T-cell (primary cell): ENCODE measurements at regions not wholly inside any gene's neighbourhood (a gene's known extent, or its start where the extent isn't known, plus 50 kb on each side); places are given as distances from the start of the nearest gene placed in this dataset.

Source experiments
- ATAC-seq, 4 experiments: fragments of 200-7000 bp in 3 of 4; fragments of 150-1000 bp in 1 of 4; cut with Tn5 transposase; replicated peaks in 1 of 4; 1 replicate in 3 of 4; 2 replicates in 1 of 4; pipeline ENCODE4 v1.10.0; 2021; ENCODE audit warnings: moderate library complexity in 3 of 4, mild to moderate bottlenecking in 2 of 4, moderate number of reproducible peaks in 1 of 4
- CTCF ChIA-PET, 2 donors: fragments of 300-600 bp; sonication (Branson Sonifier 250); formaldehyde crosslinking; loops; one replicate each; lab custom pipeline; 2022; ENCODE audit warnings: antibody characterized with exemption in 2 of 2; lab: Charles Lee
- POLR2A ChIA-PET, 2 donors: fragments of 300-600 bp; sonication (Branson Sonifier 250); formaldehyde crosslinking; loops; one replicate each; lab custom pipeline; 2022; ENCODE audit warnings: antibody characterized with exemption in 2 of 2; lab: Charles Lee
- DNase-seq, 35 experiments: peaks; one replicate each; pipeline versions ENCODE4 v3.0.0 to v3.0.0-alpha.2; 2013 to 2023
- H3K27ac ChIP-seq: one replicate; pipeline ENCODE4 v1.5.1; 2013; ENCODE audit warnings: low read length
- H3K27me3 ChIP-seq, 2 experiments: replicated peaks in 1 of 2; 1 replicate in 1 of 2; 2 replicates in 1 of 2; pipeline versions ENCODE4 v1.6.1 to v1.7.0; 2013; ENCODE audit warnings: low read length in 1 of 2, mixed read lengths in 1 of 2; ENCODE audit not compliant: control insufficient read depth in 2 of 2, insufficient read depth in 2 of 2; ENCODE audit errors: extremely low read depth in 1 of 2
- H3K36me3 ChIP-seq, 2 donors: 1 replicate in 1 of 2; 2 replicates in 1 of 2; pipeline versions ENCODE4 v1.6.1 to v1.7.0; 2013; ENCODE audit warnings: low read length in 1 of 2; ENCODE audit not compliant: control insufficient read depth in 2 of 2, insufficient read depth in 1 of 2; ENCODE audit errors: extremely low read depth in 1 of 2
- H3K4me1 ChIP-seq, 2 experiments: 1 replicate in 1 of 2; 2 replicates in 1 of 2; pipeline versions ENCODE4 v1.6.1 to v1.7.0; 2013; ENCODE audit warnings: low read length in 2 of 2, mixed read lengths in 1 of 2; ENCODE audit not compliant: insufficient read depth in 2 of 2, control insufficient read depth in 1 of 2; ENCODE audit errors: extremely low read depth in 1 of 2
- H3K4me3 ChIP-seq, 2 donors: 1 replicate in 1 of 2; 2 replicates in 1 of 2; pipeline versions ENCODE4 v1.5.1 to v1.7.0; 2013; ENCODE audit warnings: mild to moderate bottlenecking in 2 of 2, low read length in 1 of 2, moderate library complexity in 1 of 2; ENCODE audit not compliant: control insufficient read depth in 1 of 2; ENCODE audit errors: extremely low read depth in 1 of 2
- H3K9me3 ChIP-seq: 2 replicates; pipeline ENCODE4 v1.7.0; 2013
- H3K27ac Mint-ChIP-seq, 2 donors: one replicate each; pipeline ENCODE4 v1.8.0; 2020 to 2021; ENCODE audit warnings: mild to moderate bottlenecking in 2 of 2, mixed read lengths in 2 of 2
- H3K27me3 Mint-ChIP-seq, 2 donors: one replicate each; pipeline ENCODE4 v1.8.0; 2021 to 2022; ENCODE audit warnings: mixed read lengths in 2 of 2
- H3K36me3 Mint-ChIP-seq: one replicate; pipeline ENCODE4 v1.8.0; 2021; ENCODE audit warnings: mixed read lengths
- H3K4me1 Mint-ChIP-seq, 3 donors: one replicate each; pipeline ENCODE4 v1.8.0; 2020 to 2022; ENCODE audit warnings: mixed read lengths in 3 of 3, mild to moderate bottlenecking in 1 of 3
- H3K4me3 Mint-ChIP-seq, 3 donors: one replicate each; pipeline ENCODE4 v1.8.0; 2020 to 2022; ENCODE audit warnings: mild to moderate bottlenecking in 3 of 3, mixed read lengths in 3 of 3, moderate library complexity in 3 of 3
- H3K9me3 Mint-ChIP-seq, 3 donors: one replicate each; pipeline ENCODE4 v1.8.0; 2020 to 2022; ENCODE audit warnings: mixed read lengths in 3 of 3
- WGBS: methylation state at CpG from one replicate; pipeline ENCODE4 v1.1.5; 2013; ENCODE audit warnings: missing lambda C conversion rate; ENCODE audit not compliant: insufficient coverage; 5-methylcytosine and 5-hydroxymethylcytosine counted together

DNA sequence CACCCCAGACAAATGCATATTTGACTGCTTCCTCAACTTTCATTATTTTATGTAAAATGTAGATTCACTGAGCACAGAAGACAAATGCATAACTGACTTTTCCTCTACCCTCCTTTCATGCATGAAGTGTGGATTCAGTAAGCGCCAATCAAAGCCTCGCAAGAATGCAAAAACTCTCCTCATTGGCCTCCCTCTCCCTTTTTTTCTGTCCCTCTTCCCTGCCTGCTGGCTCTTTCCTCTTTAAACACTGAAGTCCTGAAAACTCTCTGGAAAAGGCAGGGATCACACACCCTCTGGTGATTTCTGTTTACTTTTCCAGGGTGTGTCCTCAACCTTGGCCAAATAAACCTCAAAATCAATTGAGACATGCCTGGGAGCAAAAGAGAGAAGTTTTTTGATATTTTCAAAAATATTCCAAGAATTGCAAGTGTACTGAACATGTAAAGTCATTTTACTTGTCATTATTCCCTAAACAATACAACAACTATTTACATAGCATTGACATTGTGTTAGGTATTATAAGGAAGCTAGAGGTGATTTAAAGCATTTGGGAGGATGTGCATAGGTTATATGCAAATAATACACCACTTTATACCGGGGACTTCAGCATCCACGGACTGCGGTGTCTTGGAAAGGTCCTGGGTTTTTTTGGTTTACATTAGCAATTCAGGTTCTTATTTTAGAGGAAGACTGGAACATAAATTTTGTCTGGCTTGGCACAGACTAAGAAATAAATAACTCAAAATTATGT lies 71.4 kb downstream of the SEC61G start:
- WGBS, result 83% methylated on average over 2 of the region's 5 CpGs
- H3K27ac ChIP-seq, result no peak overlapping the region
- no peaks in the 10 kb centered on the region for H3K9me3 ChIP-seq
- Mint-ChIP-seq H3K36me3 (no peaks in the 10 kb centered on the region), H3K4me1 (no peaks in the 10 kb centered on the region), H3K9me3 (peaks cover 3 to 13% (median 5%) of the 10 kb centered on the region in 3 donors), H3K4me3 (no peak overlapping the region), H3K27ac (no peak overlapping the region), H3K27me3 (peaks cover 0 to under 1% of the 10 kb centered on the region in 2 donors)
- ATAC-seq (no peak), DNase-seq (no peak)
- no peak overlapping the region for H3K4me3 ChIP-seq
- ChIA-PET POLR2A (no interaction called here), CTCF (no interaction called here)
- H3K36me3 ChIP-seq, result no peaks in the 10 kb centered on the region
- no peaks in the 10 kb centered on the region for H3K4me1 ChIP-seq
- peaks cover 0 to 4% of the 10 kb centered on the region in 2 experiments for H3K27me3 ChIP-seq

DNA sequence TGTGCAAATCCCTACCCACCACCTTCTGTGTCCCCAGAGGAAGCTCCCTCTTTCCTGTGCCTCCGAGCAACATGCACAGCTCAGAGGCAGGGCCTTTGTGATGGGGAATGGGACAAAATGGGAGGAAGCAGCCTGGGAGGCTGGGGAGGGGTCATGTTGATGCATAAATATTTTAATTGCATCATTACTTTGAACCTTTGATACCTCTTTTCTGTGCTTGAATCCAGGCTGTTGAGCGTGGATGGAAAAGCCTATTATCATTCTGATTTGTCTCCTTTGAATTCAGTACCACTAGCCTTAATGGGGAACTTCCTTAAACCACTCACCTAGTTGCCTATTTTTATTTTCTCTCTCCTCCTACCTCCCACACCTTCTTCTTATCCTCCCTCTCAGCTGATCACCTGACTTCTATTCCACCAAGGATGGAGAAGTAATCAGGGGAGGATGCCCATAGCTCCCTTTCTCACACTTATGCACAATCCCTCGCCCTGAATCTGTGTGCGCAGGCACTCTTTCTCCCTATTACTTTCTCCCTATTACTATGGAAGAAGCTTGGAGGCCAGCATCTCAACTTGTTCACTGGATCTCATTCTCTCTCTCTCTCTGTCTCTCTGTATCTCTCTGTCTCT lies 78.5 kb downstream of the SEC61G start:
- ChIA-PET POLR2A (no interaction called here), CTCF (no interaction called here)
- ATAC-seq, result no peak
- Mint-ChIP-seq H3K9me3 (peaks cover 5 to 15% (median 6%) of the 10 kb centered on the region in 3 donors), H3K27ac (no peak overlapping the region), H3K36me3 (no peaks in the 10 kb centered on the region), H3K4me3 (no peak overlapping the region), H3K27me3 (peaks cover 0 to 3% of the 10 kb centered on the region in 2 donors), H3K4me1 (no peaks in the 10 kb centered on the region)
- Histone ChIP-seq H3K36me3 (no peaks in the 10 kb centered on the region), H3K27ac (no peak overlapping the region), H3K4me1 (no peaks in the 10 kb centered on the region), H3K27me3 (no peaks in the 10 kb centered on the region), H3K4me3 (no peak overlapping the region), H3K9me3 (no peaks in the 10 kb centered on the region)
- 63% methylated on average over 1 of the region's 4 CpGs for WGBS
- no peak for DNase-seq

DNA sequence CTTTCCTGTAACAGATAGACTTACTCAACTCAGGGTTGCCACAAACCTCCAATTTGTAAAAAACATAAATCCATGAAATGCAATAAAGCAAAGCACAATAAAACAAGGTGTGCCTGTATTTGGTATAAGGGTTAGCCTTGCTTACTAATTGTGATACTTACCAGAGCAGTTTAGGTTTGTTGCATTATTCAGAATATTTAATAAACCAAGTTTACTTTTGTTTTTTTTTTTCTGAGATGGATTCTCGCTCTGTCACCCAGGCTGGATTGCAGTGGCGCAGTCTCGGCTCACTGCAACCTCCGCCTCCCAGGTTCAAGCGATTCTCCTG lies 79.6 kb downstream of the SEC61G start:
- H3K36me3 ChIP-seq, result no peaks in the 10 kb centered on the region
- Mint-ChIP-seq H3K27ac (no peak overlapping the region), H3K4me3 (no peak overlapping the region), H3K4me1 (no peaks in the 10 kb centered on the region), H3K9me3 (peaks cover 0 to 10% (median 3%) of the 10 kb centered on the region in 3 donors), H3K27me3 (peaks cover 0 to 3% of the 10 kb centered on the region in 2 donors), H3K36me3 (no peaks in the 10 kb centered on the region)
- ChIA-PET POLR2A (no interaction called here), CTCF (no interaction called here)
- no peaks in the 10 kb centered on the region for H3K9me3 ChIP-seq
- H3K4me1 ChIP-seq, result no peaks in the 10 kb centered on the region
- no peak overlapping the region for H3K4me3 ChIP-seq
- WGBS, result no CpG with 5 or more reads among the region's 5 CpGs
- H3K27ac ChIP-seq, result no peak overlapping the region
- H3K27me3 ChIP-seq, result no peaks in the 10 kb centered on the region
- no peak for DNase-seq
- no peak for ATAC-seq

DNA sequence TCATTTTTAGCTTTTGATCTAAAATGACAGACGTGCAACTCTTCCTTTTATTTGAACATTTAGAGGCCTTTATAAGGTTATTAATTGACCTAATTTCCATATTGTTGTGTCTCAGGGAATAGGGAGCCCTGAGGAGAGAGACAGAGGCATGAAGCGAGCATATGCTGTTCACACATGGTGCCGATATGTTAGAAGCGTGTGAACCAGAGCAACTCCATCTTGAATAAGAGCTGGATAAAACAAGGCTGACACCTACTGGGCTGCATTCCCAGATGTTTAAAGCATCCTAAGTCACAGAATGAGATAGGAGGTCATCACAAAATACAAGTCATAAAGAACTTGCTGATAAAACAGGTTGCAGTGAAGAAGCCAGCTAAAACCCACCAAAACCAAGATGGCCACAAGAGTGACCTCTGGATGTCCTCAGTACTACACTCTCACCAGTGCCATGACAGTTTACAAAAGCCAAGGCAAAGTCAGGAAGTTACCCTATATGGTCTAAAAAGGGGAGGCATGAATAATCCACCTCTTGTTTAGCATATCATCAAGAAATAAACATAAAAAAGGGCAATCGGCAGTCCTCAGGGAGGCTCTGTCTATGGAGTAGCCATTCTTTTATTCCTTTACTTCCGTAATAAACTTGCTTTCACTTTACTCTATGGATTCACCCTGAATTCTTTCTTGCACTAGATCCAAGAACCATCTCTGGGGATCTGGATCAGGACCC lies 80.1 kb downstream of the SEC61G start:
- no peaks in the 10 kb centered on the region for H3K4me1 Mint-ChIP-seq
- H3K4me3 Mint-ChIP-seq, result no peak overlapping the region
- H3K27me3 Mint-ChIP-seq, result peaks cover 0 to 3% of the 10 kb centered on the region in 2 donors
- Histone ChIP-seq H3K4me1 (no peaks in the 10 kb centered on the region), H3K9me3 (no peaks in the 10 kb centered on the region), H3K4me3 (no peak overlapping the region), H3K27me3 (no peaks in the 10 kb centered on the region), H3K27ac (no peak overlapping the region), H3K36me3 (no peaks in the 10 kb centered on the region)
- ChIA-PET CTCF (no interaction called here), POLR2A (no interaction called here)
- no peak overlapping the region for H3K27ac Mint-ChIP-seq
- H3K36me3 Mint-ChIP-seq, result no peaks in the 10 kb centered on the region
- 90% methylated on average over 4 of the region's 6 CpGs for WGBS
- peaks cover 0 to 8% (median 3%) of the 10 kb centered on the region in 3 donors for H3K9me3 Mint-ChIP-seq
- DNase-seq (no peak), ATAC-seq (no peak)

DNA sequence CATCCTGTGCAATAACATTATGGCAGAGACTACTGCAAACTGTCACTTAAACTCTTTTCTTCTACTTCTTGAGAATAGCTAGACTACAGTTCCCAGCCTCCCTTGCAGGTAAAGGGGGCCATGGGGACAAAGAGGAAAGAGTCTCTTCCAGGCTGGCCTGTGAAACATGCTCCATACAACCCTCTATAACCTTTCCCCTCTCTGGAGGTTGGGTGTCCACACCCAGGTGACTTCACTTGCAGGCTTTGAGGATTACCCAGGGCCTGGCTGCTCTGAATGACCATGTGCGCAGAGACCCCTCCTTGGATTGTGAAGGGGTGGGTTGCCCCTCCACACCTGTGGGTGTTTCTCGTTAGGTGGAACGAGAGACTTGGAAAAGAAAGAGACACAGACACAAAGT lies 84.1 kb downstream of the SEC61G start:
- DNase-seq (no peak), ATAC-seq (no peak)
- Histone ChIP-seq H3K9me3 (no peaks in the 10 kb centered on the region), H3K27ac (no peak overlapping the region), H3K4me1 (no peaks in the 10 kb centered on the region), H3K4me3 (no peak overlapping the region), H3K36me3 (no peaks in the 10 kb centered on the region), H3K27me3 (no peaks in the 10 kb centered on the region)
- CTCF ChIA-PET, result no interaction called here
- POLR2A ChIA-PET, result no interaction called here
- no peak overlapping the region for H3K4me3 Mint-ChIP-seq
- peaks cover 0 to 5% (median 0%) of the 10 kb centered on the region in 3 donors for H3K9me3 Mint-ChIP-seq
- no peaks in the 10 kb centered on the region for H3K4me1 Mint-ChIP-seq
- no peaks in the 10 kb centered on the region for H3K36me3 Mint-ChIP-seq
- no peak overlapping the region for H3K27ac Mint-ChIP-seq
- no peaks in the 10 kb centered on the region for H3K27me3 Mint-ChIP-seq
- WGBS, result 80% methylated on average over 1 of the region's 3 CpGs

DNA sequence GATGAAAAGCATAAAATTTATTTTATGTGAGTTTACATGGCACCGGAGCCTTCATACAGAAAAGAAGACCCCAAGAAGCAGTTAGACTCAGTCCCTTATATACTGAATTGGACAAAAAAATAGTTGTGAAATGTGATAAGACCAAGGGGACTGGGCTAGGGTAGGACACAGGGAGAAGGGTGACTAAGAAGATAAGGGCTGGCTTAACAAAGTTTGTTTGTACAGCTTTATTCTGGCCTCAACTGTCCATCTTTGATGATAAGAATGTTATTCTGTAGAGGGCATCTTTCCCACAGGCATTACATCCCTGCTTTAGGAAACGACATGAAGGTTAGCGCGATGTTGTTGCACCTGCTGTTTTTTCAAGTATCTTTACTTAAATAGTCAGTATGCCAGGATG lies 86.5 kb downstream of the SEC61G start:
- Histone ChIP-seq H3K4me3 (no peak overlapping the region), H3K4me1 (no peaks in the 10 kb centered on the region), H3K36me3 (no peaks in the 10 kb centered on the region), H3K27me3 (no peaks in the 10 kb centered on the region), H3K9me3 (no peaks in the 10 kb centered on the region), H3K27ac (no peak overlapping the region)
- Mint-ChIP-seq H3K4me3 (no peak overlapping the region), H3K27ac (no peak overlapping the region), H3K4me1 (no peaks in the 10 kb centered on the region), H3K27me3 (no peaks in the 10 kb centered on the region), H3K36me3 (no peaks in the 10 kb centered on the region), H3K9me3 (peaks cover 0 to 5% (median 0%) of the 10 kb centered on the region in 3 donors)
- CTCF ChIA-PET, result no interaction called here
- DNase-seq (no peak), ATAC-seq (no peak)
- POLR2A ChIA-PET, result no interaction called here
- WGBS, result no CpG with 5 or more reads among the region's 4 CpGs
